Prostate gland (tissue), 2 donors: ENCODE measurements at regions not wholly inside any gene's neighbourhood (a gene's known extent, or its start where the extent isn't known, plus 50 kb on each side); places are given as distances from the start of the nearest gene placed in this dataset.

ENCODE experiments used
- DNase-seq: peaks from one replicate; pipeline ENCODE4 v3.0.0-alpha.2; 2019; ENCODE audit warnings: low spot score
- H3K27ac ChIP-seq, 2 donors: fragments of 200-600 bp; sonication (generic); 2 replicates each; pipeline ENCODE4 v1.5.1; 2017 to 2019
- H3K27me3 ChIP-seq: fragments of 200-600 bp; sonication (generic); replicated peaks from 2 replicates; pipeline ENCODE4 v1.5.1; 2019; ENCODE audit not compliant: insufficient read depth
- H3K36me3 ChIP-seq, 2 donors: fragments of 200-600 bp; sonication (generic); 1 replicate in 1 of 2; 2 replicates in 1 of 2; pipeline versions ENCODE4 v1.5.1 to v1.8.1; 2017 to 2019
- H3K4me1 ChIP-seq: fragments of 200-600 bp; sonication (generic); replicated peaks from 2 replicates; pipeline ENCODE4 v1.5.1; 2019
- H3K4me3 ChIP-seq, 2 donors: fragments of 200-600 bp; sonication (generic); 2 replicates each; pipeline ENCODE4 v1.5.1; 2017 to 2019
- H3K9me3 ChIP-seq: fragments of 200-600 bp; sonication (generic); 2 replicates; pipeline ENCODE4 v1.5.1; 2017
- POLR2A ChIP-seq: fragments of 450-650 bp; IDR thresholded peaks from one replicate; pipeline ENCODE4 v1.6.1; 2016; ENCODE audit warnings: antibody characterized with exemption, mild to moderate bottlenecking
- POLR2AphosphoS5 ChIP-seq: sonication (generic); formaldehyde crosslinking; IDR thresholded peaks from one replicate; pipeline ENCODE4 v1.6.1; 2017; ENCODE audit warnings: antibody characterized with exemption
- WGBS: methylation state at CpG from one replicate; pipeline ENCODE4 v1.1.5; 2018; 5-methylcytosine and 5-hydroxymethylcytosine counted together
- intact Hi-C: fragments of 100-400 bp; cut with DNase I; formaldehyde crosslinking; loops from one replicate; pipeline ENCODE4 v1.14.2; 2022
- TF ChIP-seq, protein P1 (sequence below), 4 experiments: fragments of 200-600 bp in 2 of 4; fragments of 450-650 bp in 2 of 4; sonication (generic) in 2 of 4; IDR thresholded peaks; 1 replicate in 3 of 4; 2 replicates in 1 of 4; pipeline ENCODE4 v1.5.1; 2016 to 2019; ENCODE audit warnings: antibody characterized with exemption in 4 of 4, mild to moderate bottlenecking in 2 of 4, moderate library complexity in 2 of 4

DNA sequence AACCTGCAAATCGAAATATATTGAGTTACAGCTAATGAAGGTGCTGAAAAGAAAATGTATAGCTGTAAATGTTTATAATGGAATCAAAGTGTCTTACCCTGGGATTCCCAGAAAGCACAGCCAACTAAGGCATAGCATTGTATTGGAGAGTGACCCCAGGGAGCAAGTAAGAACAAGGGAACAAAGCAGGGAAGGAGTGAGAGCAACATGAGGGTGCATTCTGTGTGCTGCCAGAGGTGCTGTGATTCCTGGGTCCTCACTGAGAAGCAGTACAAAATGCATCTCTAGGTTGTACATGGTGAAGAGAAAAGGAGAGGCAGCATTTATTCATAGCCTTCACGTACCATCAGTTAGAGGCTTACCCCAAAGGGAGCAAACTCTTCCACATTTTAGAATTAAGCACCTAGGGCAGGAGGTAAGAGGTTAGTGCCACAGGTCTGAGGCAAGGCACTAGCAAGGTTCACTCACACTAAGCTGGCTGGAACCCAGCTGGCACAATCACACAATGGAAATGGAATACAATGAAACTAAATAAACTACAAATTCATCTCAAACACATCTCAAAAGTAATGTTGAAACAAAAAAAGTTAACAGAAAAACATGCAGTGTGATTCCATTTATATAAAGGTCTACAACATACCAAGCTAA, 151.5 kb upstream of the C2CD4B start:
- intact Hi-C loops = no loop called here
- H3K27me3 ChIP-seq = no peaks in the 10 kb centered on the region

DNA sequence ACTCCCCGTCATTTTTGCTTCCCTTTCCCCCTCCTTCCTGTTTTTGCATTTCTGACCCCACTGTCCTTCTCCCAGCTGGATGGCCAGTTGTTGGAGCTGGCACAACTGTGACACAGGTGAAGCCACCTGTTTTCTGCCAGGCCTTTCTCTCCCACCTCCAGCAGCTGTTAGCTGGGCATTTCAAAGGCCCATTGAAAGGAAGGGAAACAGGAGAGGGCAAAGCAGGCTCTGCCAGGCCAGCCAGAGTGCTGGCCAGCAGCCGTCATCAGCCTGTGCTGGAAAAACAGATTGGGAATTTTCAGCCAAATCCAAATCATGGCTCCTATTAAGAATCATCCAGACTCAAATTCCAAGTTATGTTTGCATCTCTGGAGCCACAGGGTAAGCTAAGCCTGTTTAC, 155.2 kb upstream of the C2CD4B start:
- Histone ChIP-seq H3K27me3 (no peaks in the 10 kb centered on the region), H3K9me3 (no peaks in the 10 kb centered on the region), H3K4me3 (no peak overlapping the region), H3K27ac (no peak overlapping the region), H3K36me3 (no peaks in the 10 kb centered on the region), H3K4me1 (no peaks in the 10 kb centered on the region)
- DNase-seq = no peak
- TF ChIP-seq, protein P1, sequence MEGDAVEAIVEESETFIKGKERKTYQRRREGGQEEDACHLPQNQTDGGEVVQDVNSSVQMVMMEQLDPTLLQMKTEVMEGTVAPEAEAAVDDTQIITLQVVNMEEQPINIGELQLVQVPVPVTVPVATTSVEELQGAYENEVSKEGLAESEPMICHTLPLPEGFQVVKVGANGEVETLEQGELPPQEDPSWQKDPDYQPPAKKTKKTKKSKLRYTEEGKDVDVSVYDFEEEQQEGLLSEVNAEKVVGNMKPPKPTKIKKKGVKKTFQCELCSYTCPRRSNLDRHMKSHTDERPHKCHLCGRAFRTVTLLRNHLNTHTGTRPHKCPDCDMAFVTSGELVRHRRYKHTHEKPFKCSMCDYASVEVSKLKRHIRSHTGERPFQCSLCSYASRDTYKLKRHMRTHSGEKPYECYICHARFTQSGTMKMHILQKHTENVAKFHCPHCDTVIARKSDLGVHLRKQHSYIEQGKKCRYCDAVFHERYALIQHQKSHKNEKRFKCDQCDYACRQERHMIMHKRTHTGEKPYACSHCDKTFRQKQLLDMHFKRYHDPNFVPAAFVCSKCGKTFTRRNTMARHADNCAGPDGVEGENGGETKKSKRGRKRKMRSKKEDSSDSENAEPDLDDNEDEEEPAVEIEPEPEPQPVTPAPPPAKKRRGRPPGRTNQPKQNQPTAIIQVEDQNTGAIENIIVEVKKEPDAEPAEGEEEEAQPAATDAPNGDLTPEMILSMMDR (IDR thresholded peaks at IDR 0.05) = no peak
- TF ChIP-seq POLR2A = no peak
- no peak for TF ChIP-seq POLR2AphosphoS5
- 65% methylated on average over 2 of the region's 2 CpGs for WGBS
- intact Hi-C loops = no loop called here

More for the DNA sequence above, 151.5 kb upstream of the C2CD4B start:
- H3K36me3 ChIP-seq = no peaks in the 10 kb centered on the region
- H3K27ac ChIP-seq = no peak overlapping the region
- no peak for DNase-seq
- no peaks in the 10 kb centered on the region for H3K4me1 ChIP-seq
- H3K4me3 ChIP-seq = no peak overlapping the region
- no peaks in the 10 kb centered on the region for H3K9me3 ChIP-seq
- TF ChIP-seq POLR2A (no peak), POLR2AphosphoS5 (no peak)
- TF ChIP-seq, protein P1 (IDR thresholded peaks at IDR 0.05) = no peak
- 78% methylated on average over 2 of the region's 2 CpGs for WGBS

DNA sequence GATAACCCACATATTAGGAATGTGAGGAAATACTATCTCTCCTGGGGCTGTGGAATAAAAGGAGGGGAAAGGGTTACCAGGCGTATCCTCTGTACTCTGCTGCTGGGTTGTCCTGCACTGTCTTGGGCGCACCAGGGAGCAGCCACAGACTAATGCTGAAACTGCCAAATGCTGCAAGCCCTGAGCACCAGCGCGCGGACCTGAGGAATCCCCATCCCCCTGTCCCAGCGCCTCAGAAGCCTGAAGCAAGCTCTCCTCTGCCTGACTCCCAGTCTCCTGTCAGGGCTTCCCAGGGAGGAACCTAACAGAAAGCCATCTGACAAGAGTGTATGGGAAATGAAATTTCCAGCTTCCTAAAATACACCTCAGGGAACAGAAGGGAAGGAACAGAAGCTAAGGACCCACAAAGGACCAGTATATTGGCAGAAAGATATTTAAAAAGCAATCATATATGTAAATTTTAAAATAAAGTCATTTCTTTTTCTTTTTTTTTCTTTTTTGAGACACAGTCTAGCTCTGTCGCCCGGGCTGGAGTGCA, 158.3 kb upstream of the C2CD4B start:
- Histone ChIP-seq H3K27me3 (no peaks in the 10 kb centered on the region), H3K9me3 (no peaks in the 10 kb centered on the region), H3K27ac (no peak overlapping the region), H3K4me1 (no peaks in the 10 kb centered on the region), H3K36me3 (no peaks in the 10 kb centered on the region), H3K4me3 (no peak overlapping the region)
- no peak for DNase-seq
- TF ChIP-seq POLR2AphosphoS5 = no peak
- TF ChIP-seq POLR2A = no peak
- TF ChIP-seq, protein P1 (IDR thresholded peaks at IDR 0.05) = no peak
- intact Hi-C loops = no loop called here
- 64% methylated on average over 8 of the region's 8 CpGs for WGBS

DNA sequence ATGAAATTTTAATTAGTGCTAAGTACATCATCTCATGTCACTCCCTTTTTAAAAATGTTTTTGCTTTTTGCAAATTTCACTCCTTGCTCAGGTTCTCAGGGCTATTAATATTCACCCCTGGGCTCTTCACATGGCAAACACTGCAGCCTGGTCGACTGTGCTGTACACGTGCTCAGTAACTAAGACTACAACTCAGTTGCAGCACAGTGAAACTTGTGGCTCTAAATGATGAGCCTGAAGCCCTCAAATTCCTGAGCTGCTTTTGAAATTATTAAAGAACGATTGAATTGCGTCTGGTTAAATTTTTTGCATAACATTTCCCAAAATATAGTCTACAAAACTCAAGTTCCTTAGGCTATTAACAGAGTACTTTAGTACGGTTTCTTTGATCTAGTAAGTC, 159.3 kb upstream of the C2CD4B start:
- TF ChIP-seq, protein P1 (IDR thresholded peaks at IDR 0.05) = no peak
- TF ChIP-seq POLR2A = no peak
- no peak for TF ChIP-seq POLR2AphosphoS5
- intact Hi-C loops = no loop called here
- WGBS = 67% methylated on average over 5 of the region's 5 CpGs

DNA sequence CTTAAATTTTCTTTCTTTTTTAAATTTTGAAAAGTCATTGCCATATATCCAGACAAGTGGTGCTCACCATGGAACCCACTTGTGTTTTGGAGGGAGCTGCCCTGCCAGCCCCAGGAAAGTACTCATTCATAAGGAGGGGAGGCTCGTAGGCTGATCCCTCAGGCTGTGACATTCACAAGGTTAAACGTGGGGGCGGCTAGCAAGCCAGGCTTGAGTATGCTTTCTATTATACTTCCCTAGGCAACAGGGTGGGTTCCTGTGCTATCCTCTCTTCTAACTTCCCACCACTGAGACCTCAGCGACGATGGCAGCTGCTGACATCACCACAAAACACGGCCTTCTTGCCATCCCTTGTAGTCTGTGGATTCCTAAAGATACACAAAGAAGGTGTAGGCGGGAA, 160.5 kb upstream of the C2CD4B start:
- no peak for DNase-seq
- TF ChIP-seq POLR2AphosphoS5 = no peak
- H3K27me3 ChIP-seq = no peaks in the 10 kb centered on the region
- H3K36me3 ChIP-seq = no peaks in the 10 kb centered on the region
- intact Hi-C loops = no loop called here
- H3K27ac ChIP-seq = no peak overlapping the region
- H3K9me3 ChIP-seq = no peaks in the 10 kb centered on the region
- WGBS = 80% methylated on average over 7 of the region's 7 CpGs
- no peaks in the 10 kb centered on the region for H3K4me1 ChIP-seq
- H3K4me3 ChIP-seq = no peak overlapping the region

More for the DNA sequence above, 159.3 kb upstream of the C2CD4B start:
- H3K4me3 ChIP-seq = no peak overlapping the region
- no peaks in the 10 kb centered on the region for H3K36me3 ChIP-seq
- no peak overlapping the region for H3K27ac ChIP-seq
- H3K9me3 ChIP-seq = no peaks in the 10 kb centered on the region
- no peaks in the 10 kb centered on the region for H3K27me3 ChIP-seq
- no peak for DNase-seq
- H3K4me1 ChIP-seq = no peaks in the 10 kb centered on the region
